ENCODE measurements at regions not wholly inside any gene's neighbourhood (a gene's known extent, or its start where the extent isn't known, plus 50 kb on each side); places are given as distances from the start of the nearest gene placed in this dataset.
"Not testable (repeated sequence)": the region's sequence is repeated elsewhere in the genome, so short reads cannot be mapped to it uniquely, and the experiment has no call there.

DNA sequence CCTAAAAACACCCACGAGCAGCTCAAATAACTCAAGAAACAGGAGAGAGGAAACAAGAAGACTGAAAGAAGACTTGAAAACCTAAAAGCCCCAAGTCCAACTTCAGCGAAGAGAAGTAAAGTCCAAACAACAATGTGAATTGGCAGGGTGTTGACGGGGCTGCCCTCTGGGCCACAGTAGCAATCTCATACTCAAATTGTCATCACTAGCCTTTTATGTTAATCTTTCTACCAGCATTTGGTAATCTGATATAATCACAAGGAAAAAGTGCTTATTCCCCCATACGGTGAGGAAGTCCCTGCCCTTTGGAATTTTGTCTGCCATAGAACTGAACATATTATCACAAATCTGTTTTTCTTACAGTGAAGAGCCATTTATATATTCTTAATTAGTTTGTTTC, 51.5 kb upstream of the IFNE start:
- no peak for DNase-seq

DNA sequence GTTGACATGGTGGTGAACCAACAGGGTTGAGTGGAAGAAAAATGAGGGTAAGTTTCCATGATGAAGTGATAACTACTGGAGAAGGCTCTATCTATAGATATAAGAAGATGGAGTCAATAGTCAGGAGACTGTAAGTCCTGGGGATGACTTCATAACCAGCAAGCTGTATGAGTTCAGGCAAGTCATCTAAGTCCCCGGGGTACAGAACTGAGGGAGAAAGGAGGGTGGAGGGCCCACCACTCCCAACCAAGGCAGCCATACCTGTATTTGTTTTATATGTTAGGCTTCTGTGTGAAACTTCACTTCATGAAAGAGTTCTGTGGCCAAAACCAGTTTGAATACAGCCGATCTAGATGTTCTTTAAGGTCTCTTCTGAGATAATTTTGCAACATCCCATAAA, 53.3 kb upstream of the IFNE start:
- no peak for DNase-seq

DNA sequence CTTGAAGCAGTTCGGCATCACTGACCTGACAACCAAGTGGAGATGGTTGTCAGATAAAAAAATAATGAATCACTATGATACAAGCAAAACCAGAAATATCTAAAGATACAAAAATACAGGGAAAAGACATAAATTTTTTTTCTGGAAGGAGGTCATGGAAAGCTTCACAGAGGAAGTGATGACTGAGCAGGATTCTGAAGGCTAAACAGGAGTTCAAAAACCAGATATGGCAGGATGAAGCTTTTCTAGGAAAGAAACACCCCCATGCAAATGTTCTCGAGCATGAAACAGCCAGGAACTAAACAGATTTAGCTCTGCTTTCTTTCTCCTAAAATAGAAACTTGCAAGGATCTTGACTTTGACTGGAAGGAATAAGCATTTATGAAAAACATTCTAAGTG, 60.7 kb upstream of the IFNE start:
- DNase-seq = no peak

DNA sequence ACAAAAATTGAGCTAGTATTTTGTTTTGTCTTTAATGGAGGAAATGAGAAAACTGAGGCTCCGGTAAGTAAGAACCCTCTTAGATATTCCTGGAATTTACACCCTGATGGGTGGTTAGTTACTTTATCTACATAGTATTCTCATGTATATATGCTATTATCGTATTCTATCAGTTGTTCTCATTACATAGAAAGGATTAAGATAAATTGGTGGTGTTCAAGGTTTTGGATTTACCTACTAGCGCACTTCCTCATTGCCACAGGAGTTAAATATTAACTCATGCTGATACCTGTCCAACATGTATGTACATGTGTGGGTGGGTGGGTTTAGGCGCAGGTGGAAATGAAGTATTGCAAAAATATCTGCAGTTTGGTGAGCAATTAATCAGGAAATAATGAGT, 61.1 kb upstream of the IFNE start:
- no peak for DNase-seq

DNA sequence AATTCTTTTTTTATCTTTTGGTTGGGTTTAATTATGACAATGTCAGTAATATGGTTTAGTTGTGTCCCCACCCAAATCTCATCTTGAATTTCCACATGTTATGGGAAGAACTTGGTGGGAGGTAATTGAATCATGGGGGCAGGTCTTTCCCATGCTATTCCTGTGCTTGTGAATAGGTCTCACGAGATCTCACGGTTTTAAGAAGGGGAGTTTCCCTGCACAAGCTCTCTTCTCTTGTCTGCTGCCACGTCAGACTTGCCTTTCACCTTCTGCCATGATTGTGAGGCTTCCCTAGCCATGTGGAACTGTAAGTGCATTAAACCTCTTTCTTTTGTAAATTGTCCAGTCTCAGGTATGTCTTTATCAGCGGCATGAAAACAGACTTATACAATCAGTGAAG, 61.7 kb upstream of the IFNE start:
- DNase-seq = not testable (repeated sequence)

DNA sequence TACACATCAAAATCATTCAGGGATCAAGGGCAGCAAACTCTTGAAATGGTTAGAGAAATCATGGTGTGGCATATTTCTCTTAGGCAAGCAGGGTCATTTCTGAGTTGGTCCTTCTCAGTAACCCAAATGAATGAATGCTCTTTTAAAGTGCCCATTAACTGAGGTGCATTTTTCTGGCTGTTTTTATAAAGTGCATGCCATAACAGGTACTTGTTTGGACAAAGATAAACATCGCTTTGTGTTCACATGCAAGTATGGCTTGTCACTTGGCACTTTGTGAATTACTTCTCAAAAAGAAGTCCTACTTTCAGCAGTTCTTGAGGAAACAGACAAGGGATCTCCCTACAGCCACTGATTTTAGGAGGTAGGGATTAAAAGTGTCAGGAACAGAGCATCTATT, 64.8 kb upstream of the IFNE start:
- DNase-seq = no peak

DNA sequence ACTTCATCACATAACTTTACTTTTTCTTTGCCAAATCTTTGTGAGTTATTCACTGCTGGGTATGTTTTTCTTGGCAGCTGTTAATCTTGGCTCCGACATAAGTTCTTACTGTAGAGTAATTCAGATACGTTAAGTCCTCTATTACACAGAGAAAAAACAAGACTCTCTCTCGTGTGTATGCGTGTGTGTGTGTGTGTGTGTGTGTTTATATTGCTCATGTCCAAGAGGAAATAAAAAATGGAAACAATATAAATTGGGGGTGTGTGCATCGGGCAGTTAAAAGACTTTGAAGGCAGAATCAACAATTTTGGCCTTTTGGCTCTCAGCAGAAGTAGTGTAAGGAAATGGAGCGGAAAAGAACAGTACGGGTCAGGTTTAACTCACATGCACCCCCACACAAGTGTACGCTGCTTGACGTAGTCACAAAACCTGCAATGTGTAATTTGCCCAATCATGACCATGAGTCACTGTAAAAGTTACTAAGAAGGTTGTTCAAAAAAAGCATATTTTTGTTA, 67.2 kb upstream of the IFNE start:
- DNase-seq = peak; percentile 69

DNA sequence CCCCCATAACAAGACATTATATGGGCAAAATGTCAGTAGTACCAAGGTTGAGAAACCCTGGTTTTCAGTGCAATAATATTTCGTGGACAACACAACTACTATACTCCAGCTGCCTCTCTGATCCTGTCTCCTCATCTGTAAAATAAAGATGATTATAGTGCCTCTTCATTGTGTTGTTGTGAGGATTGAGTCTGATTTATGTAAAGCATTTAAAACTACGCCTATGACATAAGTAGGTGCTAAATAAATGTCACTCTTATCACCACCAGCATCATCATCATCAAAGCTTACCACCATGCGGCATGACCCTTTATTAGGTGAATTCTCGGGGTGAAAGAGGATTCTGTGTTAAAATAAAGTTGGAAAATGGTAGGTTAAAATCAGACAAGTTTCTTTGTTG, 67.8 kb upstream of the IFNE start:
- DNase-seq = no peak

DNA sequence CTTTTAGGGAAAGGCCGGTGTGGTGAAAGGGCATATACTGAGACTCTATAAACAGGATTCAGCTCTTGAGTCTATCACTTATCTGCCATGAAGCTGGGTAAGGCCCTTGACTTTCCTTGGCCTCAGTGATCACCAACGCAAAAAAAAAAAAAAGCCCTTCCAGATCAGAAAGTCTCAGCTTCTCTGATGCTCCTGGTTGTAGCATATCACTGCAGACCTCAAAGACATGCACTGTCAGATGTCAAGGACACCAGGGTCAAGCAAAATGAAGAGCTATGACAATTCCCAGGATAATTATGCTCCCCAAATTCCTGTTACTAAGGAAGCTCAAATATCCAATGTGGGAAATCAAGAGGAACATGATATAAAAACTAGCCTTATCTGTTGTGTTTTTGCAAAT, 68.3 kb upstream of the IFNE start:
- no peak for DNase-seq

DNA sequence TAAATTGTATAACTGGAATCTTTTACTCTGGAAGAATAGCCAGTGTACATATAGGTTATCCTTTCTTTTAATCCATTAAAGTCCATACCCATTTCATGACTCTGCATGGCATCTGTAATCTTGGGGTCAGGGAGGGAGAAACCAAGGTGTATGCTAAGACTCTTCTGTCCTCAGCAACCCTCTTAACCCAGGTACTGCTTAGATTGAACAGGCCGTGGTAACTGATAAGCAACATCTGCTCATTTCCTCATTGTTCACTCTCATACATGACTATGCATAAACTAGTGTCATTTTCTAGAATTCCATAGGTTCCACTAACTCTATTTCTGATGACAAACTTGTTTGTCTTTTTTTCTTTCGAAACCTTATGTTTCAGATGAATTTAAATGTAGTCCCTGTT, 69.3 kb upstream of the IFNE start:
- no peak for DNase-seq

DNA sequence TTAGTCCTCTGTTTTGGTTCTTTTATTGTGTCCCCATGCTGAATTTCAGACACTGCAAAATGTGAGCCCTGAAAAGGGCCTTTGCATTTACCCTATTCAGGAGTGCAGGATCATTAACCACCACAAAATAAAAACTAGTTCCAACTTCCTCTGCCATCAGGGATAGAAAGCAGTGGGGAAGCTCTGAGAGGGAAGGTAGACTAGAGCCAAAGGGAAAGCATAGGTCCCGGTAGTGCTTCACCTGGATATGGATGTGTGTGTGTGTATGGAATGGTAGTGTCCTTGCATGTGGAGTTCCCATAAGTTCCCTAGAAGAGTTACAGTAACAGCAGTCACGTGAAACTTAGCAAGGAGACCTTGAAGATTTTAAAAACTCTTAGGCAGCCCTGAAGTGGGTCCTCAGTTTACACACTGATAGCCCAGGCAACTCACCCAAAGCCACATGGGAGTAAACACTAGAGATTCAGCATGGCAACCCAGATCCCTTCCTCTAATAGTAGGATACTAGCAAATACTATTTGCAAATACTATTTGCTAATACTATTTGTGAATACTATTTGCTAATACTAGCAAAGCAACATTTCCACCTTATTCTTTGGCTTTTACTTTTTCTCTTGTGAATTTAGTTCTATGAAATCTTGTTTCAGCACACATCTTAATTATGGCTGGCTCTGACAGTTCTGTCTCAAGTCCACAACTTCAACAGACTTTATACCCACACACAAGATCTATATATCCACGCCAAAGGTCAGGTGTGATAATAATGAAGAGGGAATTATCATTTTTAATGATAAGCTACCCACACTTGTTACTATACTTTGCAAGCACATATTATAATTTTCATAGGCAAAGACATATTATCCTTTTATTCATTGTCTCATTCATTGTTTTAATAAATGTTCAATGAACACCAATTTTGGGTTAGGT, 70.4 kb upstream of the IFNE start:
- no peak for DNase-seq

DNA sequence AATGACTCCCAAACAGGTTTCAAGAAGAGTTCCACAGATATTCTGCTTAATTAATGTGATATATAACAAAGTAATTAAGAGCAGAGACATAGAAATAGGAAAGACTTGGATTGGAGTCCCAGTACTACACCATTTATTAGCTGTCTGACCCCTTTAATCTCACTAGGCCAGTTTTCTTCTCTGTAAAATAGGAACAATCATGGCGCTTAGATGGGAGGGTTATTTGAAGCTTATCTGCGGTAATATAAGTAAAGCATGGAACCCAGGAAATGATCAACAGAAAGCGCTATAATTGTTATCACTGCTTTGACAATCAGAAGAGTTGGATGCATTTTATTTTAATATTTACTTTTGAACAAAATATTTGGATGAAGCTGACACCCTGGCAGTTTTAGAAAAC, 71.3 kb upstream of the IFNE start:
- DNase-seq = no peak

DNA sequence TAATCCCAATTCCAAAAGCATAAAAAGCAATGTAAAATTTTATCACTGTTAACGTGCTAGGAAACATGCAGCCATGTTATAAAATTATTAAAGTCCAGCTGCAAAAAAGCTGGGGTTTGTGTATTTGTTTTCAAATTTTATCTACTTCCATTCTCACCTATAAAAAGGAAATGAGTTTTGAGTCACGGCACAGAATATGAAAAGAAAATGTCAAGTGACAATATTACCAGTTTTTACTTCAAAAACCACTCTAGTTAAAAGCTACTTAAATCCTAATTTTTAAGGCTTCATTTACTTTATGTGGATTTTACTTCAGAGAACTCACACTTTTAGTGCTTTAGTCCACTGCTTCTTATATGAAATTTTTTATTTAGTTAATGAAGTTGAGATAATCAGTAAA, 72.7 kb upstream of the IFNE start:
- DNase-seq = no peak

DNA sequence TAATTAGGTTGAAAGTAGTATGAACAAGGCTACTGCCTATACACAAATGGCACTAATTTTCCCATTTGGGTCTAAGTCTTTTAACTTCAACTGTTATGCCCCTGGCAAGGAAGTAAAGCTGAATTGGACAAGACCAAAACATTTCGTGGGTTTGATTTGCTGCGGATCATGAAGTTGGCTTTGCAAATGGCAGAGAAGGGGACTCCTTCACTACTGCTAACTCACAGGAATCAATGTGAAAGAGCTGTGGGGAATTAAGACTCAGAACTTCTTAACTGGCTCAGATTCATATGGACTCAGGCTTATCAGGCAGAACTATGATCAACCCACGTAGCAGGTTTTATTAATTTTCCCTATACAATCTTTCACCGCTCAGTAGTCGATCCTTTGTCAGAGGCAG, 73.8 kb upstream of the IFNE start:
- no peak for DNase-seq

DNA sequence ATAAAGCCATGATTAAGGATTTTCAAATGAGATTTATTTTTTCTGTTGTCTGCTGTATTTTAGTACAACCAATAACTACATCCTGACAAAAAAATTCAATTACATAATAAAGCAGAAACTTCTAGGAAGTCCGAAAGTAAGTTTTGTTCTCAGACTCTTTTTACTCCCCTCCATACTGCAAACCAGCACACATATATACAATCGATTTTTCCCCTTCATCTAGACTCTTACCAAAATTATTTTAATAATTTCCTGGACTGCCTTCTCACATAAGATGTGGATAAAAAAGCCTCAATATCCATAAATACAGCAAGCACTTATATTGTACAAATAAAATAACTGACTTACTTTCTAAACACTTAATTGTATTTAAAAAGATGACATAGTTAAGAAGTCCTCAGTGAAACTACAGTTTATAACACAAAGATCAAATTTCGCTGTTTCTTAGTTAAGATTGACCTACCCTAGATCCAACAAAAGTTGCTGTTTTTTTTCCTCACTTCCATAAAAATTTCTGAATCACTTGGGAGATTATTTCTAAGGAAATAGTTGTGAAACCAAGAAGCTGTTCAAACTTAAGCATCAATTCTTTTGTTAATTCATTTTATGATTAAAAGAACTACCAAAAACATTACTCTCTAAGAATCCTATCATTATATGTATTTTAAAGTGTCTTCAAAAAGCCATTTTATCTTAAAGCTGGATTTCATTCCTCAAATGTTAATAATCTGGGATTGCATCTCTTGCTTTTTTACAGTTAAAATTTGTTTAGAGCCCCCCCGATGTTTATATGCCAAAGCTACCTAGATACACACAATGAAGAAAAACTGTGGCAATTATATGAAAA, 74.7 kb upstream of the IFNE start:
- no peak for DNase-seq

DNA sequence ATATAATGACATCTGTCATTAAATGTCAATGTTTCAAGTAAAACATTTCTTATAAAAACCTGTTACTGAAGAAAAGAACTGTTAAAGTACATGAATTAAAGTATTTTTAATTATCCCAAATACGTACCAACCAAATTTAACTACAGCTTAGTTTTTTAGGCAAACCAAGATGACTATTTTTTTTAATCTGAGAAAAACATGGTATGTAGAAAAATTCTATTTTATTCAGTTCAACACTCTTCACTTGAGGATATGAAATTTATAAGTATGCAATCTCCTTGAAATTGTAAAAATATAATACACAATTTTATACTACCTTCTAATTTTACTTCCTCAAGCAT, 75.3 kb upstream of the IFNE start:
- DNase-seq = no peak

DNA sequence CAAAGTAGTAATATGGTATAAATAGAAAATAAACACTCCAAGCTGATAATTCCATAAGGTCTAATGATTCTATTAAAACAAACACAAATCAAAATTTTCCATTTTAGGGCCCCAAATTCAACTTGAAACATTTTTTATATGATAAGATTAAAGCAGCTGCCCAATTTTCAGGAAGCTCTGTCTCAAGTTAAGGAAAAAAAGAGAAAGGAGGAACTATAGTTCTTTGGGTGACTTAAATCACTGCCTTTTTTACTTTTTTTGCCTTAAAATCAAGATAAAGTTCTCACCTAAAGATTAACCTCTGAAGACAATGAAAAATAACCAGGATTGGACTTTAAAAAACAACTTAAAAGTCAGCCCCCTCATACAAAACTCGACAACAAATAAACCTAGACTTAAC, 76.0 kb upstream of the IFNE start:
- DNase-seq = peak; percentile 21

DNA sequence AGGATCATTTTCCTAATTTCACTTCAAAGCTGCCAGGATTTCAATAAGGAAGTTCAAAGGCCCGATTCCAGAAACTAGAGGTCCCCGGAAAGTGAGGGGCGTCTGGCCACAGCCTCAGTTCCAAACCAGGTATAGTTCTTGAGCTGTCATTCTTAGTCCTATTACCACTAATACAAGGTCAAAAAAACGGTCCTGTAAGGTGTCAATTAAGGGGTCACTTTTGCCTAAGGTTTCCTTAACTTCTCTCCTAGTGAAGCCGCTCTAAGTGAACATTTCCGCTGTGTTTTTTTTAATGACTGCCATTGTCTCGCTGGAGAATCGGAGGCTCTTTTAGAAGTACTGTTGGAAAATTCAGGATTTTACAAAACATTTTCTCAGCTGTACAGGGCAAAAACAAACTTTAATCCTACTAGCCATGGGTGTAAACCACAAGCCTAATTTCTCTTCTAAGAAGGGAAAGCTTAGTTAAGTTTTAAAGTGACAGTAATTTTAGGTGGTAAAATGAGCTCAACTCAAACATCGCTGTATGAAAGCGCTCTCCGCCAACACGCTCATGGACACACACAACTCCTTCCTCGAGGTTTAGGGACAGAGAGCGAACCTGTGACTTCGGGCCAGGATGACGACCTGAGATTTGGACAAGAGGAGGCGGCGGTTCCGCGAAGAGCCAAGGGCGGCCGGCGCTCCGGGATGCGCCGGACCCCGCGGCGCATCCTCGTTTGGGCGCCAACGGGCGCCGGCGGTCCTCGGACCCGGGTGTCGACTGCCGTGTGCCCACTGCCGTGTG, 76.7 kb upstream of the IFNE start:
- peak; percentile 72 for DNase-seq

DNA sequence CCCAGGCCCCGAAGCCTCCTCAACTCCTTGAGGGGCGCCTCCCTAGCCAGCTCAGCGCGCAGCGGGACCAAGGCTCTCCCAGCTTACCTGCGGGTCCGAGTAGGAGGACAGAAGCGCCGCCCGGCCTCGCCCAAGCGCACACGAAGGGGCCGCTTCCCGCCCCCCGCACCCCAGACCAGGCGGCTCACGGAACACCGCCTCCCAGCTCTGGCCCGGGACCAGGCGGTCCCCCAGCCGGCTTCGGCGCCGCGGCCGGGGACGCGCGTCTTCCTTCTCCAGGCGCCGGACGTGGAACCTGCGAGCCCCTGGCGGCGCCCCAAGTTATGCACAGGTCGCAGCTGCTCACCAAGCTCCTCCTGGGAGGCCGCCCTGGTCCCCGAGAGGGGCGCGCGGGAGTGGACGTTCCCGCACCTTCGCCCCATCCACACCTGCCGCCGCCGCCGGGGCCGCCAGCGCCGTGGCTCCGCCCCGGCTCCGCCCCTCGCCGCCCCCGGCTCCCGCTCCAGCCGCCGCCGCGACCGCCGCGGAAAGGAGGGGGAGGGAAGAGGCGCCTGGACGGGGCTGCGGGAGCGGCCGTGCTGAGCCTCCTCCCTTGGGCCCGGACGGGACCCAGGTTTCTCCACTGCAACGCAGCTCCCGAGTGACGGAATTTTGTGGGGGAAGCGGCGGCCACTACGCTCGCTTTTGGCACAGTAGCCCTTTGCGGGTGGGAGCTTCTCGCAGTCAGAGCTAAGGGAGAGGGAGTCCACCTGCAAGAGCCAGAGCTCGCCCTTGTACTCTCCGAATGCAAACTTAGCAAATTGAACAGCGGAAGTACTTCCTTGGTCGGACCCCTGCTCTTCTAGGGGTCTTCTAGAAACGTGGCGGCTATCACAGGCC, 77.5 kb upstream of the IFNE start:
- DNase-seq = peak; percentile 70

DNA sequence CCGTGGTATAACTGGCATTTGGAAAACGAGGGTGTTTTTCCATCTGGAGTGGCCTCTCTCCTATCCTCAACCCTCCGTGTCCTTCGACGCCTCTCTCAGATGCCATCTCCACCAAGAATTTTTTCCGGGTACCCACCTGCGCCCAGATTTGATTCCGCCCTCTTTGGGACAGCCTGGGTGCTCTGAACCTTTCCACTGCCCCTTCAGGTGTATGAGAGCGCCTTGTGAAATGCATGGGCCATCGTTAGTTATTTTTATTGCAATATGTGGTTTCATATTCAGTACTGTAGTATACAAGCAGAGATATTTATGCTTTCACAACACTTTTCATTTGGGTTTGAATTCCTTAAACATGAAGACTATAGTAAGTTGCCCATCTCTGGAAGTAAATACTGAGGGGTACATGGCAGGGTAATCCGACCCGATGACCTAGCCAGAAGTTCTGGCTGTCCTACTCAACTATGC, 78.2 kb upstream of the IFNE start:
- DNase-seq = no peak

DNA sequence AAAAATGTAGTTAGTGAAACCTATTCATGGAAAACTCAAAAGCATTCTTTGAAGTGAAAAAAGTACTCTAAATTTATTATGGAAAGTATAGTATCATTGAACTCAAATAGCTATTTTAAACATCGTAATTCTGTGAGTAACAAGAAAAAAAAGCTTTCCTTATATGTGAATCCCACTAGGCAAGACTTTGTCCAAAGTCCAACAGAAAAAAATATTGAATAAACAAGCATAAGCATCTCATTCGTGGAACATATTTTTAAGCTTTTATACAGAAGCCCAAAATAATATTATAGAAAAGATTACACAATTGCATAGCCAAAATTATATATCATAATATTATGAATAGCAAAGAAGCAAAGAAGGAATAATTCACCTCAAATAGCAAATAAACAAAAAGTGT, 79.4 kb upstream of the IFNE start:
- no peak for DNase-seq

DNA sequence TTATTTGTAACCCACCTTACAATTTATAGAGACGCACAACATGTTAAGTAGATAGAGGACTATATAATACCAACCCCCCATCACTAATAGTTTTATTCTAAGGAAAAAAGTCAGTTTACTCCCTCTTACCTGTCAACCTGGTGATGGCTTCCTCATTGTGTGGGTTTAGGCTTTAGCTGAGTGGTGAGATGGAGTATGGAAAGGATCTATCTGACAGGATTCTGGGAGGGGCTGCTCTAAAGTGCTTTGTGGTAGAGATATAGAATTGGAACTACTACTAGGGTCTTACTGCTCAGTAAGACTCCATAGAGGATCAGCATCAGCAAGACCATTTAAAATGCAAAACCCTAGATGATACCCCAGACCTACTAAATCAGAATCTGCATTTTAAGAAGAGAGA, 82.1 kb upstream of the IFNE start:
- no peak for DNase-seq

Data from eye (tissue), 1 donor.